ENCODE measurements at regions not wholly inside any gene's neighbourhood (a gene's known extent, or its start where the extent isn't known, plus 50 kb on each side); places are given as distances from the start of the nearest gene placed in this dataset.
"Not testable (repeated sequence)": the region's sequence is repeated elsewhere in the genome, so short reads cannot be mapped to it uniquely, and the experiment has no call there.

DNA sequence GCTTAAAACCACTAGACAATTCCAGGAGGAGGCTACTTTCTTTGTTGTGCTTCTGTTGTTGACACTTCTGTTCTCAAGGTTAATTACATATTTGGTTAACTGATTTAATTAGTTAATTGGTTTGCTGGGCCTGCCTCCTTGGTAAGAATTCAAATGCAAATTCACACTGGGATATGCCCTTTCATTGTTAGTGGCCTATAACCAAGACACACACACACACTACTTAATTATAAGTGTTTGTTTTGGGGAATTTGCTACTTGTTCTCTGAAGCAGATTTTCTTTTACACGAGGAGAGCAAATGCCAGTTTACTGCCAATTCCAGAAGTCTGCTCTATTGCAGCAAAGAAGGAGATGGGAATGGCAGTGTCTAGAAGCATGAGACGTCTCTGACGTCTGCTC is 101.6 kb upstream of the BASP1 start:
- Histone ChIP-seq H3K27ac (no peak overlapping the region), H3K36me3 (ENCODE audit: insufficient read depth, low read length) (no peaks in the 10 kb centered on the region), H3K9ac (ENCODE audit: insufficient read length) (no peak overlapping the region), H3K9me3 (ENCODE audit: low read depth, low read length) (no peaks in the 10 kb centered on the region), H3K4me3 (no peak overlapping the region)
- no peak for DNase-seq (ENCODE audit: low read depth, low spot score)
- TF ChIP-seq EZH2 (IDR thresholded peaks at IDR 0.05), result no peak
- TF ChIP-seq POLR2AphosphoS5 (IDR thresholded peaks at IDR 0.05; ENCODE audit: borderline replicate concordance, low read depth, low read length), result no peak
- no peak for TF ChIP-seq FOXP2 (optimal IDR thresholded peaks at IDR 0.05; ENCODE audit: control extremely low read depth, extremely low read length, insufficient read depth)

DNA sequence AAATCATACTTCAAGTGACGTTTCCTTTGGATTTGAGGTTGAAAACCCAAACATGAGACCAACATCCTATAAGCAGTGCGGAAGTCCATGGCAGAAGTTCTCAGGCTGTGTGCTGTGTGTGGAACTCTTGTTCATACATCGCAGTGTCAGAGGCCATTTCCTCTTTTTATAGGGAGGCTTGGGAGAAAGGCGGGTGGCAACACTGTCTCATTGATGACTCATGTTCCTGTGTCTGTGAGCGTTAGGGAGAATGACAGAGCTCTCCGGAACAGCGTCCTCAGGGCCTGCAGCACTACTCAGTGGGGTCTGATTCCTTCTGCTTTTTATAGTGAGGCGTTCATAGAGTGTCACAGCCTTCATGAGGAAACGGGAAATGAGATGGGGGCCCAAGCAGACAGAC is 98.8 kb upstream of the BASP1 start:
- Histone ChIP-seq H3K9me3 (ENCODE audit: low read depth, low read length) (no peaks in the 10 kb centered on the region), H3K27ac (no peak overlapping the region), H3K9ac (ENCODE audit: insufficient read length) (no peak overlapping the region), H3K36me3 (ENCODE audit: insufficient read depth, low read length) (no peaks in the 10 kb centered on the region), H3K4me3 (no peak overlapping the region)
- no peak for DNase-seq (ENCODE audit: low read depth, low spot score)
- TF ChIP-seq FOXP2 (optimal IDR thresholded peaks at IDR 0.05; ENCODE audit: control extremely low read depth, extremely low read length, insufficient read depth), result no peak
- no peak for TF ChIP-seq EZH2 (IDR thresholded peaks at IDR 0.05)
- TF ChIP-seq POLR2AphosphoS5 (IDR thresholded peaks at IDR 0.05; ENCODE audit: borderline replicate concordance, low read depth, low read length), result no peak

DNA sequence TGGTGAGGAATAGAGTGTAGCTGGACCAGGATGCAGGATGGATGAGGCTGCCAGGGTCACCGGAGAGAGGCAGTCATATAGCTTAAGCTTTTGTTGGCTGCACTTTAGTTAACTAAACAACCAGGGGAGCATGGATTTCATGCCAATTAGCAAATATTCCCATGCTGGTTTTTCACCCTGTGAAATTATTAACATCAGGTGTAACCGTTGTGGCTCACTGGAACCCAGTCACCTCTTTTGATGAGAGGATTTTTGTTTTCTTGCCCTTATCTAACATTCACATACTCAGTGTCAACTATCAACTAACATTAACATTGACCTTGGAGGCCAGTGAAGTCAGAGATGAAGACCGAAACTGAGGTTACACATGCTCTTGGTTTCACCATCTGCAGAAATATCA is 97.2 kb upstream of the BASP1 start:
- Histone ChIP-seq H3K27ac (no peak overlapping the region), H3K9ac (ENCODE audit: insufficient read length) (no peak overlapping the region), H3K36me3 (ENCODE audit: insufficient read depth, low read length) (no peaks in the 10 kb centered on the region), H3K9me3 (ENCODE audit: low read depth, low read length) (no peaks in the 10 kb centered on the region), H3K4me3 (no peak overlapping the region)
- no peak for DNase-seq (ENCODE audit: low read depth, low spot score)
- TF ChIP-seq EZH2 (IDR thresholded peaks at IDR 0.05) (no peak), FOXP2 (optimal IDR thresholded peaks at IDR 0.05; ENCODE audit: control extremely low read depth, extremely low read length, insufficient read depth) (no peak), POLR2AphosphoS5 (IDR thresholded peaks at IDR 0.05; ENCODE audit: borderline replicate concordance, low read depth, low read length) (no peak)

DNA sequence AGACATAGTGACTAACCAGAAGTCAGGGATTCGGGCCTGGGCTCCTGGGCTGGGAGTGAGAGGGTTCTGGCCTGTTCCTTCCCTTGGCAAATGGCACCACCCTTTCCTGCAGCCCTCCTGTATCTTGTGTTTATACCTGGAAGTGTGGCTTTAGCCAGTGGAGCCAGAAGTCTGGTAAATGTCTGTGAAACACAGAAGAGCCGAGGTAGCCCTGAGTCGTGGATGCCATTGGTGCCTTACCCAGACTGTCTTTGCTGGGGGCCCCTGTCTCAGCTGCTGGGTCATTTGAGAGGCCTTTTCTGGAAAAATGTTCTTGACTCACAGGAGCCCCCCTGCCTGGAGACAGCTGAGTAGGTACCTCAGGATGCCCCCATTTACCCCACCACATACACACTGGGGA is 95.7 kb upstream of the BASP1 start:
- Histone ChIP-seq H3K36me3 (ENCODE audit: insufficient read depth, low read length) (no peaks in the 10 kb centered on the region), H3K27ac (no peak overlapping the region), H3K9me3 (ENCODE audit: low read depth, low read length) (no peaks in the 10 kb centered on the region), H3K4me3 (no peak overlapping the region), H3K9ac (ENCODE audit: insufficient read length) (no peak overlapping the region)
- TF ChIP-seq EZH2 (IDR thresholded peaks at IDR 0.05) (no peak), POLR2AphosphoS5 (IDR thresholded peaks at IDR 0.05; ENCODE audit: borderline replicate concordance, low read depth, low read length) (no peak), FOXP2 (optimal IDR thresholded peaks at IDR 0.05; ENCODE audit: control extremely low read depth, extremely low read length, insufficient read depth) (no peak)
- no peak for DNase-seq (ENCODE audit: low read depth, low spot score)

DNA sequence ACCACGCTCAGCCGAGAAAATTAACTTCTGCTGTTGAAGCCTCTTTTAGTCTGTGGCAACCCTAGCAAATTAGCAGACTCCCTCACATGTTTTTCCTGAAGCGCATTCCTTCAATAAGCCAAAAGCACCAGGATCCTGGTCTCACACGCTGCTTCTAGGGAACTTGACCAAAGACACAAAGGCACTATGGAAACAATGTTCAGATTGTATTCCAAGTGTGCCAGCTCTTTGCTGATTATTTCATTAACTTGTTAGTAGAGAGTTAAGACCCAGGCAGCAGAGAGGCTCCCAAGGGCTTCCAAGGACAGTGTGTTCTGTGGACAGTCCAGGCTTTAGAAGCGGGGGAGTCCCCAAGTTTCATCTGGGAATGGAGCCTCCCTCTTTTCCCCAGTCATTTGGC is 94.4 kb upstream of the BASP1 start:
- Histone ChIP-seq H3K9ac (ENCODE audit: insufficient read length) (no peak overlapping the region), H3K9me3 (ENCODE audit: low read depth, low read length) (no peaks in the 10 kb centered on the region), H3K36me3 (ENCODE audit: insufficient read depth, low read length) (no peaks in the 10 kb centered on the region), H3K27ac (peak overlapping the region; percentile 46; the same call in 1 of the 2 replicates), H3K4me3 (no peak overlapping the region)
- DNase-seq (ENCODE audit: low read depth, low spot score), result no peak
- TF ChIP-seq FOXP2 (optimal IDR thresholded peaks at IDR 0.05; ENCODE audit: control extremely low read depth, extremely low read length, insufficient read depth), result no peak
- no peak for TF ChIP-seq EZH2 (IDR thresholded peaks at IDR 0.05)
- no peak for TF ChIP-seq POLR2AphosphoS5 (IDR thresholded peaks at IDR 0.05; ENCODE audit: borderline replicate concordance, low read depth, low read length)

DNA sequence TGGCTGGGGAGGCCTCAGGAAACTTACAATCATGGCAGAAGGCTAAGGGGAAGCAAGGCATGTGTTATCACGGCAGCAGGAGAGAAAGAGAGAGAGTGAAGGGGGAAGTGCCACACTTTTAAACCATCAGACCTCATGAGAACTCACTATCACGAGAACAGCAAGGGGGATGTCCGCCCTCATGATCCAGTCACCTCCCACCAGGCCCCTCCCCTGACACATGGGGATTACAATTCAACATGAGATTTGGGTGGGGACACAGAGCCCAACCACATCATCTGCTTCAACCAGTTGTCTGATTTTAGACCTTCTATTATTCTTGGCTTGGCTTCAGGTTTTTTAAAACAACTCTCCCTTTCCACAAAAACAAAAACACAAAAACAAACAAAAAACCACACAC is 93.7 kb upstream of the BASP1 start:
- not testable (repeated sequence) for H3K9me3 ChIP-seq (ENCODE audit: low read depth, low read length); DNase-seq (ENCODE audit: low read depth, low spot score); H3K27ac ChIP-seq; H3K9ac ChIP-seq (ENCODE audit: insufficient read length); H3K36me3 ChIP-seq (ENCODE audit: insufficient read depth, low read length); H3K4me3 ChIP-seq

DNA sequence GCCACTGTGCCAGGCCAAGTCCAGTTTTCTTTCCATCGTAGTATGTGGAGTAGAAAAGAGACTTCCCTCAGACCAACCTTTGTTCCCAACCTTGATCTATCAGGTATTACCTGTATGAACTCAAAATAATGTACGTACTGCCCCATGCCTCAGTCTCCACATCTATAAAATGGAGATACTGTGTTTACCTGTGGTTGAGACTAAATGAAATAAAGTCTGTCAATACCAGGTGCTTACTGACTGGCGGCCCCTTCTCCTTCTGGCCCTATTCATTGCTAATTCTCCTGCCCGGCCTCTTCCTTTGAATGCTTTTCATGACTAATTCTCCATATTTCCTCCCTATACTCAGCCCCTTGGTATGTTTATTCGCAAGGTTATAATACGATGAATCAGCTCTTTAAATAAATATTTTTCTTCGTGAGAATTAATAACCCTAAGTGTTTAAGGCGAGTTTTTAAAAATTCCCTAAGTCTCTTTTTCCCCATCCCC is 89.6 kb upstream of the BASP1 start:
- Histone ChIP-seq H3K9ac (ENCODE audit: insufficient read length) (no peak overlapping the region), H3K27ac (0 out of 2 replicates have a peak overlapping the region, but pooled peaks have one; percentile 39), H3K9me3 (ENCODE audit: low read depth, low read length) (no peaks in the 10 kb centered on the region; the same call in 1 of the 2 replicates), H3K4me3 (no peak overlapping the region), H3K36me3 (ENCODE audit: insufficient read depth, low read length) (no peaks in the 10 kb centered on the region)
- no peak for DNase-seq (ENCODE audit: low read depth, low spot score)
- TF ChIP-seq FOXP2 (optimal IDR thresholded peaks at IDR 0.05; ENCODE audit: control extremely low read depth, extremely low read length, insufficient read depth) (no peak), EZH2 (IDR thresholded peaks at IDR 0.05) (no peak), POLR2AphosphoS5 (IDR thresholded peaks at IDR 0.05; ENCODE audit: borderline replicate concordance, low read depth, low read length) (no peak)

DNA sequence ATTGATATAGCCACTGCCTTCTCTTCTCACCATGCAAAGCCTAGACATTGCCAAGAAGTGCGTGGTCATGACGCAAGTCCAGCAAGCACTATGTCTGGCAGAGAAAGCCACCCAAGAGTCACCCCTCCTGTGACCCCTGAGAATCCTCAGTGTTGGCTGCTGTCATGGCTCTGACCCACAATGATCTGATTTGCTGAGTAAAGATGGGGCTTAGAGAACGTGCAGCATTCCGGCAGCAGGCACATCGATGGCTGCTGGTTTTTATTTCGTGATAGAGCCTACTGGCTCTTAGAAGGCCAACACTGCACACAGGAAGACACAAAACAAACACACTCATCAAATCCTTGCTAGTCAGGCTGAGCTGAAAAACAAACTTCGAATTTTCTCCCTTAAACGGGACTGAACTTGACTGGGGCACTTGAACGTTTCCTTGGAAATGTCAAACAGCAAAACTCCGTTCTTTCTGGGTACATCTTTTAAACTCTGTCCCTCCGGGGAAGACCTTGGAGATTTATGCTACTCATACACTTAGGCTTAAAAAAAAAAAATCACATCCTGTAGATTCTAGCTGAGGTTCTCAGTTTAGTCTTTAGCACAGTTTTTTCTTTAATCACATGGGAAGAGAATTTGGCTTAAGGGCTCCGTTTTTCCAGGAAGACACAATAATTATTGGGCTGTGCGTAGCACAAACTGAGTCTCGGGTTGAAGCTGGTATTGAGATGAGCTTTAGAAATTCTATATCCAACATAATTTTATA is 88.2 kb upstream of the BASP1 start:
- Histone ChIP-seq H3K4me3 (peak overlapping the region; percentile 68), H3K9ac (ENCODE audit: insufficient read length) (peak overlapping the region; percentile 68), H3K9me3 (ENCODE audit: low read depth, low read length) (no peaks in the 10 kb centered on the region; the same call in 1 of the 2 replicates), H3K36me3 (ENCODE audit: insufficient read depth, low read length) (no peaks in the 10 kb centered on the region), H3K27ac (peak overlapping the region; percentile 97)
- TF ChIP-seq POLR2AphosphoS5 (IDR thresholded peaks at IDR 0.05; ENCODE audit: borderline replicate concordance, low read depth, low read length) (peak; percentile 35; the same call in 1 of the 2 replicates), EZH2 (IDR thresholded peaks at IDR 0.05) (no peak), FOXP2 (optimal IDR thresholded peaks at IDR 0.05; ENCODE audit: control extremely low read depth, extremely low read length, insufficient read depth) (peak; percentile 27)
- DNase-seq (ENCODE audit: low read depth, low spot score), result peak; percentile 76

DNA sequence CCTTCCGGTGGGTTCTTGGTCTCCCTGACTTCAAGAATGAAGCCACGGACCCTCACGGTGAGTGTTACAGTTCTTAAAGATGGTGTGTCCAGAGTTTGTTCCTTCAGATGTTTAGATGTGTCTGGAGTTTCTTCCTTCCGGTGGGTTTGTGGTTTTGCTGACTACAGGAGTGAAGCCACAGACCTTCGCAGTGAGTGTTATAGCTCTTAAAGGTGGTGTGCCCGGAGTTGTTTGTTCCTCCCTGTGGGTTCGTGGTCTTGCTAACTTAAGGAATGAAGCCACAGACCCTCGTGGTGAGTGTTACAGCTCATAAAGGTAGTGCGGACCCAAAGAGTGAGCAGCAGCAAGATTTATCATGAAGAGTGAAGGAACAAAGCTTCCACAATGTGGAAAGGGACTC is 87.1 kb upstream of the BASP1 start:
- Histone ChIP-seq H3K27ac (peak overlapping the region; percentile 97), H3K4me3 (peak overlapping the region; percentile 68)
- H3K36me3 ChIP-seq (ENCODE audit: insufficient read depth, low read length); DNase-seq (ENCODE audit: low read depth, low spot score); H3K9ac ChIP-seq (ENCODE audit: insufficient read length); H3K9me3 ChIP-seq (ENCODE audit: low read depth, low read length): not testable (repeated sequence)
